ENCODE measurements at regions not wholly inside any gene's neighbourhood (a gene's known extent, or its start where the extent isn't known, plus 50 kb on each side); places are given as distances from the start of the nearest gene placed in this dataset.

DNA sequence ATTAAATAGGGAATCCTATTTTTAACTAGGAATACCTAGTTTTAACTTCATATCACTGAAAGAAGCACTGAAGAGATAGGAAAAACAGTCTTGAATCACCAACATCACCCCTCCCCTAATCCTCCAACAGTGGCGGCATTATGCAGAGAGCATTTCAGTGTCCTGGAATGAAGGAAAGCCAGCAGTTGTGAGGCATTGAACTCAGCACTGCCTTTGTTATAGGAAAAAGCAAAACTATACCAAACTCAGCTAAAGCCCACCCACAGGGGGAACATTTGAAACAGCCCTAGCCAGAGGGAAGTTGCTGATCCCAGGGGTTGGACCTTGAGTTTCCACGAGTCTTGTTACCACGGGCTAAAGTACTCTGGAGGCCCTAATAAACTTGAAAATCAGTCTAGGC lies 310.6 kb upstream of the EDIL3 start:
- no peak overlapping the region for H2BK120ac ChIP-seq (replicated peaks; ENCODE audit: low read depth, low read length)
- no peak for DNase-seq (ENCODE audit: low read depth in 1 of 2, low spot score in 2 of 2)
- H3K27me3 ChIP-seq (replicated peaks in 1 of 4; ENCODE audit: control insufficient read depth in 3 of 4, extremely low read depth in 1 of 4, insufficient read depth in 3 of 4, low read length in 3 of 4): no peaks in the 10 kb centered on the region
- H3K4me1 ChIP-seq (replicated peaks in 1 of 4; ENCODE audit: control insufficient read depth in 3 of 4, insufficient read depth in 4 of 4, low read length in 3 of 4): no peaks in the 10 kb centered on the region
- H3K14ac ChIP-seq (ENCODE audit: insufficient read length): no peak overlapping the region
- H3K18ac ChIP-seq (ENCODE audit: extremely low read depth, low read length): no peak overlapping the region
- no peak overlapping the region for H2BK12ac ChIP-seq (ENCODE audit: low read depth, low read length)
- no peak overlapping the region for H3K4ac ChIP-seq (replicated peaks; ENCODE audit: insufficient read length, low read depth, low read length)
- H3K27ac ChIP-seq (ENCODE audit: low read depth, low read length): no peak overlapping the region
- no peak overlapping the region for H2BK5ac ChIP-seq (ENCODE audit: low read depth, low read length)
- no peak overlapping the region for H2AK5ac ChIP-seq (ENCODE audit: low read depth, low read length)
- peaks cover 0 to 2% (median 0%) of the 10 kb centered on the region in 4 experiments; a peak in 1 of 8 replicates for H3K36me3 ChIP-seq (ENCODE audit: control insufficient read depth in 2 of 4, insufficient read depth in 4 of 4, low read length in 3 of 4)
- H3K23me2 ChIP-seq (ENCODE audit: low read depth, low read length): no peaks in the 10 kb centered on the region
- H4K91ac ChIP-seq (replicated peaks; ENCODE audit: insufficient read length, low read length): no peak overlapping the region
- 0 out of 2 replicates have a peak overlapping the region, but pooled peaks have one; percentile 37 for H2BK20ac ChIP-seq (ENCODE audit: low read length)
- peak overlapping the region; percentile 84; the same call in 1 of the 2 replicates for H2AFZ ChIP-seq (ENCODE audit: low read length)
- WGBS, 2 experiments (ENCODE audit: extremely low coverage in 1 of 2, insufficient coverage in 1 of 2, insufficient read length in 1 of 2, insufficient replicate concordance in 2 of 2, low coverage in 1 of 2, low lambda C conversion rate in 2 of 2, missing lambda C conversion rate in 1 of 2): 80% methylated on average over 3 of the region's 3 CpGs; no CpG with 5 or more reads in 1 of the 2 experiments
- no peak overlapping the region for H3K23ac ChIP-seq (ENCODE audit: insufficient read length)
- H3K4me3 ChIP-seq (ENCODE audit: extremely low read depth in 1 of 4, insufficient read depth in 2 of 4, low read depth in 3 of 4, low read length in 4 of 4): no peak overlapping the region
- H3K56ac ChIP-seq (replicated peaks; ENCODE audit: insufficient read length, low read depth, low read length): no peak overlapping the region
- no peak overlapping the region for H3K4me2 ChIP-seq (ENCODE audit: insufficient read depth in 1 of 2, low read depth in 2 of 2, low read length in 2 of 2)
- no peak overlapping the region for H4K5ac ChIP-seq (ENCODE audit: insufficient read length, low read depth, low read length)
- CTCF ChIA-PET (ENCODE audit: partially characterized antibody): no interaction called here
- no peak overlapping the region for H4K8ac ChIP-seq (ENCODE audit: extremely low read depth, insufficient read depth, low read length)
- H3K9ac ChIP-seq (replicated peaks in 1 of 4; ENCODE audit: extremely low read depth in 1 of 4, low read depth in 3 of 4, low read length in 3 of 4): no peak overlapping the region
- POLR2A ChIA-PET (ENCODE audit: partially characterized antibody): no interaction called here
- FAIRE-seq: no peak
- no peak overlapping the region for H2BK15ac ChIP-seq (ENCODE audit: low read length)
- no peaks in the 10 kb centered on the region for H3K79me1 ChIP-seq (ENCODE audit: low read depth, low read length)
- no peaks in the 10 kb centered on the region for H4K20me1 ChIP-seq (replicated peaks in 1 of 2; ENCODE audit: control insufficient read depth in 1 of 2, insufficient read depth in 2 of 2, low read length in 2 of 2)
- H3K79me2 ChIP-seq (ENCODE audit: control insufficient read depth in 1 of 2, insufficient read depth in 2 of 2, low read length in 2 of 2): no peaks in the 10 kb centered on the region
- peaks cover 0 to 7% of the 10 kb centered on the region in 2 experiments; a peak in 1 of 4 replicates for H3K9me3 ChIP-seq (ENCODE audit: insufficient read depth in 2 of 2, low read depth in 1 of 2, low read length in 1 of 2)
- TF ChIP-seq SP4 (IDR thresholded peaks at IDR 0.05; ENCODE audit: low read length): no peak
- TF ChIP-seq POU5F1 (IDR thresholded peaks at IDR 0.05; ENCODE audit: low read depth, low read length): no peak
- TF ChIP-seq, protein P1, sequence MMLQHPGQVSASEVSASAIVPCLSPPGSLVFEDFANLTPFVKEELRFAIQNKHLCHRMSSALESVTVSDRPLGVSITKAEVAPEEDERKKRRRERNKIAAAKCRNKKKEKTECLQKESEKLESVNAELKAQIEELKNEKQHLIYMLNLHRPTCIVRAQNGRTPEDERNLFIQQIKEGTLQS (IDR thresholded peaks at IDR 0.05; ENCODE audit: insufficient read depth, low read depth, low read length): no peak
- no peak for TF ChIP-seq CEBPB (IDR thresholded peaks at IDR 0.05; ENCODE audit: low read depth, low read length)
- TF ChIP-seq, protein P2, sequence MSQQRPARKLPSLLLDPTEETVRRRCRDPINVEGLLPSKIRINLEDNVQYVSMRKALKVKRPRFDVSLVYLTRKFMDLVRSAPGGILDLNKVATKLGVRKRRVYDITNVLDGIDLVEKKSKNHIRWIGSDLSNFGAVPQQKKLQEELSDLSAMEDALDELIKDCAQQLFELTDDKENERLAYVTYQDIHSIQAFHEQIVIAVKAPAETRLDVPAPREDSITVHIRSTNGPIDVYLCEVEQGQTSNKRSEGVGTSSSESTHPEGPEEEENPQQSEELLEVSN (IDR thresholded peaks at IDR 0.05): no peak

All from H1 (cell line).